Adrenal gland (tissue), 9 donors: ENCODE measurements at regions not wholly inside any gene's neighbourhood (a gene's known extent, or its start where the extent isn't known, plus 50 kb on each side); places are given as distances from the start of the nearest gene placed in this dataset.

Source experiments
- DNase-seq, 7 donors: peaks; one replicate each; pipeline ENCODE4 v3.0.0-alpha.2; 2019 to 2020
- H3K27ac ChIP-seq, 5 donors: fragments of 200-600 bp; sonication (generic) in 4 of 5; 1 replicate in 3 of 5; 2 replicates in 2 of 5; pipeline versions ENCODE4 v1.5.1 to v1.8.0; 2016 to 2020; ENCODE audit warnings: mild to moderate bottlenecking in 1 of 5
- H3K27me3 ChIP-seq: fragments of 200-600 bp; 2 replicates; pipeline ENCODE4 v1.8.0; 2021
- H3K36me3 ChIP-seq, 2 donors: fragments of 200-600 bp; replicated peaks in 1 of 2; 1 replicate in 1 of 2; 2 replicates in 1 of 2; pipeline versions ENCODE4 v1.5.1 to v1.8.0; 2018 to 2022
- H3K4me1 ChIP-seq, 2 donors: fragments of 200-600 bp; replicated peaks in 1 of 2; 1 replicate in 1 of 2; 2 replicates in 1 of 2; pipeline versions ENCODE4 v1.5.1 to v1.8.0; 2018 to 2021
- H3K4me3 ChIP-seq, 4 donors: fragments of 200-600 bp; sonication (generic) in 3 of 4; one replicate each; pipeline ENCODE4 v1.5.1; 2016 to 2018
- H3K9me3 ChIP-seq, 3 donors: fragments of 200-600 bp; sonication (generic) in 1 of 3; replicated peaks in 1 of 3; 1 replicate in 2 of 3; 2 replicates in 1 of 3; pipeline versions ENCODE4 v1.5.1 to v1.8.0; 2016 to 2021
- CTCF ChIP-seq, 6 experiments: fragments of 450-650 bp in 4 of 6; fragments of 200-600 bp in 2 of 6; sonication (generic) in 1 of 6; IDR thresholded peaks; 1 replicate in 5 of 6; 2 replicates in 1 of 6; pipeline versions ENCODE4 v1.5.1 to v1.8.0; 2016 to 2021; ENCODE audit warnings: antibody characterized with exemption in 6 of 6, mild to moderate bottlenecking in 2 of 6, moderate library complexity in 1 of 6
- POLR2A ChIP-seq, 2 donors: fragments of 450-650 bp; IDR thresholded peaks; one replicate each; pipeline ENCODE4 v1.6.1; 2017; ENCODE audit warnings: antibody characterized with exemption in 2 of 2, mild to moderate bottlenecking in 2 of 2, moderate library complexity in 1 of 2
- WGBS, 4 donors: extraction: QIAGEN DNeasy Blood & Tissue Kit in 2 of 4; methylation state at CpG; one replicate each; pipeline versions ENCODE4 v1.1.5 to v1.1.7; 2013 to 2017; 5-methylcytosine and 5-hydroxymethylcytosine counted together
- intact Hi-C, 2 donors: fragments of 100-400 bp; cut with DNase I; formaldehyde crosslinking; loops; one replicate each; pipeline versions ENCODE4 v1.14.1 to v1.15.0; 2022 to 2023
- donor health status: healthy with polysubstance abuse.
- donor health status: Bipolar disorder and iron deficiency.
- donor health status: DM: yes; HTN: yes; CAD: no.
- donor health status: DM: no; HTN: no; CAD: no.
- donor health status: DM: no; HTN: no; CAD: no.

GRCh38 chr16:6692874-6693273, 639.8 kb upstream of the RBFOX1 start:
- intact Hi-C loops: no loop called here
- WGBS, 4 donors: 87 to 96% (median 91%) methylated on average over 5 of the region's 5 CpGs
- DNase-seq: no peak
- TF ChIP-seq CTCF (IDR thresholded peaks at IDR 0.05) (no peak), POLR2A (IDR thresholded peaks at IDR 0.05) (no peak)
- Histone ChIP-seq H3K4me1 (no peaks in the 10 kb centered on the region), H3K27ac (no peak overlapping the region), H3K4me3 (no peak overlapping the region), H3K27me3 (no peaks in the 10 kb centered on the region), H3K9me3 (no peaks in the 10 kb centered on the region), H3K36me3 (no peaks in the 10 kb centered on the region)

- no peak overlapping the region for H3K27ac ChIP-seq
- H3K9me3 ChIP-seq: no peaks in the 10 kb centered on the region
- 77 to 86% (median 82%) methylated on average over 4 of the region's 4 CpGs for WGBS, 4 donors
- DNase-seq: no peak
- no peaks in the 10 kb centered on the region for H3K27me3 ChIP-seq
- no peak for TF ChIP-seq POLR2A (IDR thresholded peaks at IDR 0.05)
- TF ChIP-seq CTCF (IDR thresholded peaks at IDR 0.05): no peak
- H3K4me1 ChIP-seq: no peaks in the 10 kb centered on the region
- intact Hi-C loops: no loop called here
- no peak overlapping the region for H3K4me3 ChIP-seq
- H3K36me3 ChIP-seq: no peaks in the 10 kb centered on the region
Observed at GRCh38 chr16:6690741-6691140, 641.9 kb upstream of the RBFOX1 start.

DNA sequence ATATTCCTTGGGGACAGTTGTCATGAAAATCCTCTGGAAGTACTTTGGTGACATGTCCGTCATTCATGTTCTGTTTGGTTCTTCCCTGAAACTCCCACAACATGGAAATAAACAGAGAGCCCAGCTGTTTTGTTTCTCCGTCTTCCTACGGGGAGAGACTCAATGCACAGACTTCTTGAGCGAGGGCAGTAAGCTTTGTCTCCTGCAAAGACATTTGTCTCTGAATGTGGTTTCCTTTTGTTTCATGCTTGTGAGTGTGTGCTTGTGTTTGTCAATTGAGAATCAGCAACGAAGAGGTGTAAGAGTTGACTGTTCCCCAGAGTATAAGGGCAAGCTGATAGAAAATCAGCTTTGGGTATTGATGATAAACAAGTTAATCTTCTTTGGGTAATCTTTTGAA, 643.0 kb upstream of the RBFOX1 start:
- H3K4me1 ChIP-seq: no peaks in the 10 kb centered on the region
- H3K4me3 ChIP-seq: no peak overlapping the region
- intact Hi-C loops: no loop called here
- H3K27ac ChIP-seq: no peak overlapping the region
- H3K9me3 ChIP-seq: no peaks in the 10 kb centered on the region
- TF ChIP-seq CTCF (IDR thresholded peaks at IDR 0.05) (no peak), POLR2A (IDR thresholded peaks at IDR 0.05) (no peak)
- DNase-seq: no peak
- no peaks in the 10 kb centered on the region for H3K27me3 ChIP-seq
- H3K36me3 ChIP-seq: no peaks in the 10 kb centered on the region
- 25 to 46% (median 40%) methylated on average over 5 of the region's 5 CpGs for WGBS, 4 donors

- H3K27ac ChIP-seq: no peak overlapping the region
- H3K9me3 ChIP-seq: no peaks in the 10 kb centered on the region
- H3K27me3 ChIP-seq: no peaks in the 10 kb centered on the region
- 89 to 98% (median 92%) methylated on average over 3 of the region's 3 CpGs for WGBS, 4 donors
- H3K4me3 ChIP-seq: no peak overlapping the region
- intact Hi-C loops: no loop called here
- H3K36me3 ChIP-seq: no peaks in the 10 kb centered on the region
- no peak for TF ChIP-seq CTCF (IDR thresholded peaks at IDR 0.05)
- TF ChIP-seq POLR2A (IDR thresholded peaks at IDR 0.05): no peak
- H3K4me1 ChIP-seq: no peaks in the 10 kb centered on the region
- DNase-seq: no peak
Observed at GRCh38 chr16:6687593-6687992, 645.1 kb upstream of the RBFOX1 start.
